Epidermal melanocyte (primary cell): ENCODE measurements at regions not wholly inside any gene's neighbourhood (a gene's known extent, or its start where the extent isn't known, plus 50 kb on each side); places are given as distances from the start of the nearest gene placed in this dataset.

ENCODE experiments used
- DNase-seq: peaks from one replicate; pipeline ENCODE4 v3.0.0; 2011; ENCODE audit warnings: low spot score; ENCODE audit not compliant: insufficient read length

GRCh38 chr6:65760285-65760684, 53.3 kb upstream of the EYS start:
- no peak for DNase-seq
